ENCODE measurements at regions not wholly inside any gene's neighbourhood (a gene's known extent, or its start where the extent isn't known, plus 50 kb on each side); places are given as distances from the start of the nearest gene placed in this dataset.
"Not testable (repeated sequence)": the region's sequence is repeated elsewhere in the genome, so short reads cannot be mapped to it uniquely, and the experiment has no call there.

DNA sequence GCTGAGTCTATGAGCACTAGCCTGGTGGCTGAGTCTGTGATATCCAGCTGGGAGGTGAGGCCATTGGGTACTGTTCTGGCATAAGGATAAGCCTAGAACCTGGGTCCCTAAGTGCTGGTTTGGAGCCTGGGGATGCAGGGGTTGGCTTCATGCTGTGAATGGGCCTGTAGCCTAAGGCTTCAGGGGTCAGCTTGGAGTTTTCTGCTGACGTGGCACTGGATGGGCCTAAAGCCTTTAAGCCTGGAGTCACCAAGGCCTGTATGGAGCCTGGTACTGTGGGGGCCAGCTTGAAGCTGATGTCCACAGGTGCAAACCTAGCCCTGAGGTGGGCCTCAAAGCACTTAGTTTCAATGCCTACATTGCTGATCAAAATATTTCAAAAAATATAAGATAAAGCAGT is 979.6 kb upstream of the POU3F4 start:
- DNase-seq (ENCODE audit: low read depth, low spot score): no peak

DNA sequence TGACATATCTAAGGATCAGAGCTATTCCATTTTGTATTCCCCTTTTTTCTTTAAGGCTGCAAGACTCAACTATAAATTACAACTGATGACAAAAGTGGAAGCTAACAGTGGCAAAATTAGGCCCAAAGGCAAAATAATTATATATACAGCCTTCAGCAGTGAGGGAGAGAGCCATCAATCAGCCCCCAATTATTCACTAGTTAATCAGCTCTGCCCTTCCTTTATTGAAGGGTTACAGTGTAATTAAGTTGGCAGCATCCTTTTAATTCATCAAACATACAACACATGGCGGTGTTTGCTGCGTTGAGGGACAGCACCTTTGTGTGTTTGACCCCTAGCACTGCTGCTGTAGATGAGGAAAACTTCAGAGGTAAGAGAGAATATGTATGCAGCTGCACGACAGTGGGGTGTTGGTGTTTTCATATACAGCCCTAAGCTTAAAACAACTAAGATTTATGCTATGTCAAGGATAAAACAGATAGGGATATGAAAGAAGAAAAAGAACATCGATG is 973.9 kb upstream of the POU3F4 start:
- no peak for DNase-seq (ENCODE audit: low read depth, low spot score)

DNA sequence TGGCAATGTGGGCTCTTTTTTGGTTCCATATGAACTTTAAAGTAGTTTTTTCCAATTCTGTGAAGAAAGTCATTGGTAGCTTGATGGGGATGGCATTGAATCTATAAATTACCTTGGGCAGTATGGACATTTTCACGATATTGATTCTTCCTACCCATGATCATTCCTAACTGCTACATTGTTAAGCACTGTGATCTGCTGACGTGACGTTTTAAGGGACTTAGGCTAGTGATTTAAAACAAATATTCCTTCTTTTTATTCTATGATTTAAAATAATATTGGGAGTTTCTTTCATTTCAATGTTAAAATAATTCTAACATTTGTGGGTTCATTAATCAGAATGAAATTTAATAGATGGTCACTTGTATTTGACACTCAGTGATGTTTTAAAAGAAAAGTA is 970.9 kb upstream of the POU3F4 start:
- not testable (repeated sequence) for DNase-seq (ENCODE audit: low read depth, low spot score)

DNA sequence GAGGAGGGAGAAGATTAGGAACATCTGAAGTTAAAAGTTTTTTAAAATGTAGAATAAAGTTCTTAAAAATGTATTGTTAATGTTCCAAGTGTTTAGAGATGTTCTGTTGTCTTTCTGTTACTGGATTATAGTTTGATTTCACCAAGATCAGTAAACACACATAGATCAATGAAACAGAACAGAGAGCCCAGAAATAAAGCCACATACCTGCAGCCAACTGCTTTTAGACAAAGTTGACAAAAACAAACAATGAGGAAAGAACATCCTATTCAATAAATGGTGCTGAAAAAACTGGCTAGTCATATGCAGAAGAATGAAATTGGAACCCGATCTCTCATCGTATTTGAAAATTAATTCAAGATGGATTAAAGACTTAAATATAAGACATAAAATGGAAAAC is 966.3 kb upstream of the POU3F4 start:
- DNase-seq (ENCODE audit: low read depth, low spot score): no peak

DNA sequence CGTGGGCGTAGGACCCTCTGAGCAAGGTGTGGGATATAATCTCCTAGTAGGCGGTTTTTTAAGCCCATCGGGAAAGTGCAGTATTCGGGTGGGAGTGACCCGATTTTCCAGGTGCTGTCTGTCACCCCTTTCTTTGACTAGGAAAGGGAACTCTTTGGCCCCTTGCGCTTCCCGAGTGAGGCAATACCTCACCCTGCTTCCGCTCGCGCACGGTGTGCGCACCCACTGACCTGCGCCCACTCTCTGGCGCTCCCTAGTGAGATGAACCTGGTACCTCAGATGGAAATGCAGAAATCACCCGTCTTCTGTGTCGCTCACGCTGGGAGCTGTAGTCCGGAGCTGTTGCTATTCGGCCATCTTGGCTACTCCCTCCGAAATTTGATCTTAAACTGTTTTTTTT is 955.9 kb upstream of the POU3F4 start:
- not testable (repeated sequence) for DNase-seq (ENCODE audit: low read depth, low spot score)

DNA sequence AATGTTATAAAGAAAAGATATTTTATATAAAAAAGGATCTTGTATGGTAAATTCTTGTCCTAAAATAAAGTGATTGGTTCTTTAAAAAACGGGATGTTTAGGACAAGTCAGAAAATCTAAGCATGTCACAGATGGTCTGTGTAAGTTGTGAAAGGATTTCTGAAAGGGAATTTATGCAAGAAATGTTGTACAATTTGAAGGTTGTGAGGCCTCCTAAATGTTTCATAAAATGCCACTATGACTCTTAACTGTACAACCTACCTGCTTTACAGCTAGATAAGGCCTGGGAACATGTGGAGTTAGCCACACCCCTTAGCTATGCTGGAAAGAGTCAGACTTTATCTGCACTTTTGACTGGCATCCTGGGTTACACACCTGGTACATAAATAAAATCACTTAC is 951.5 kb upstream of the POU3F4 start:
- DNase-seq (ENCODE audit: low read depth, low spot score): no peak

DNA sequence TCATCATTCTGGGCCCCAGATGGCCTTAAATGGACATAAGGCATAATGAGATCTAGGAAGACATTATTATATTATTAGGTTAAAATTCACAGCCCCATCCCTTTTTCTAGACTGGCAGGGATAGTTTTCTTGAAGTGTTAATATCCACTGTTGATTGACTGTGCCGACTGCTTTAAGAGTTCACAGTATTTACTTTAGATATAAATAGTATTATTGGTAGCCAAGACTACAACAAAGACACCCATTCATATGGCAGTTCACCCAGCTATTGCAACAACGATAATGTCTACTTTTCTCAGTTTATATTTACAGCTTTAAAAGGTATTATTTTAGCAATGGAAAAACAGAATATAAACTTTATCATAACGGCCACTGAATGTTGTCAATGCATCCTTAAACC is 922.2 kb upstream of the POU3F4 start:
- no peak for DNase-seq (ENCODE audit: low read depth, low spot score)

DNA sequence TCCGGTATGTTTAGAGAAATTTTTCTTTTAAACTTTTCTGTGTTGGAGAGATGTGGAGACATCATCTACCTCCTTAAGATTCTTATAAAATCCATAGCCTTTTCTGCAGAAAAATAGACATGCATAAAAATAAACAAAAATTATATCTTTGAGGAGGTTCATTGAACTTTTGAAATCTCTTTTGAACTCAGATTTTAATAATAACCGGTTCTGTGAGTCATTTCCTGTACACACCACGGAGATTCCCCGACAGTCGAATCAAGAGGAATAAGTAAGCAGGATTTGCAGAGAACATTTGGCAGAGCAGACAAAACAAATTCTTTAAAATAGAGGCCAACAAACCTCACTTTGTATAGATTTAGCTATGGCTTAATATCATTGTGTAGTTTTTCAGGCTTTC is 918.7 kb upstream of the POU3F4 start:
- DNase-seq (ENCODE audit: low read depth, low spot score): no peak

DNA sequence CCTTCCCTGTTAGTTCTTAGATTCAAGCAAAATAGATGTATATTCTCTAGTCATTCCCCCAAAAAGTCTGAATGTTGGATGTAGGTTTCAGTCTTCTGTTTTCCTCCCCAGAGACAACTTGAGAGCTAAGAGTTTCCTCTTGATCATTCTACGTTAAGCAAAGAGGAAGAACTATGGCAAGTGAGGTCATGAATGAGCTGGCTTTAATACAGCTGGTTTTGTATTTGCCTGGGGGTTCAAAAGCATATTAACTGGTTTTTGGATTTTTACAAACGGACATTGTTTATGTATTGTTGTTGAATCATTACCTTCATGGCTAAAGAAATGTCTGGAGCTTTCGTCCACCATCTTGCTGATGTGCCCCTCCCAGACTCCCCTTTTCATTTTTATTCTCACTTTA is 916.7 kb upstream of the POU3F4 start:
- DNase-seq (ENCODE audit: low read depth, low spot score): no peak

DNA sequence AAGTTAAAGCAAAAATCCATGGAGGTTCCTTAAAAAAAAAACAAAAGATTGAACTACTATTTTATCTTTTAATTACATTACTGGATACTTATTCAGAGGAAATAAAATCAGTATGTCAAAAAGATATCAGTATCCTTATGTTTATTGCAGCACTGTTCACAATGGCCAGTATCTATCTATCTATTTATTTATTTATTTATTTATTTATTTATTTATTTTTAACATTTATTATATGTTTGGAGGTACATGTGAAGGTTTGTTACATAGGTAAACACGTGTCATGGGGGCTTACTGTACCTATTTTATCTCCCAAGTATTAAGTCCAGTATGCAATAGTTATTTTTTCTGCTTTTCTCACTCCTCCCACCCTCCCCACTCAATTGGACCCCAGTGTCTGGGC is 881.1 kb upstream of the POU3F4 start:
- no peak for DNase-seq (ENCODE audit: low read depth, low spot score)

DNA sequence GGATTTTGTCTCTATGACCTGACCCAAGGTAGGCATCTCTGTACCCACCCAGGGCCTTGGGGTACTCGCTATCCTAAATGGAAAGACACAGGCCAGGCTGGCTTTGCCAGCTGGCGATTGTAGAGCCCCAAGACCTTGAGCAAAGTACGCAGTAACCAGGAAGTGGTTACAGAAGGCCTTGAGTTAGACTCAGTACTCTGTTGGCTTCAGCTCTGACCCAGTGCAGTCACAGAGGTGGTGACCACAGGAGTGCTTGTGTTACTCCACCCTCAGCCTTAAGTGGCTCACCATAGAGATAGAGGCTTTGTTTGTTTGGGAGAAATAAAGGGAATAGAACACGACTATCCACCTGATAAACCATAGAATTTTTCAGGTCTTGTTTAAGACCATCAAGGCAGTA is 880.5 kb upstream of the POU3F4 start:
- DNase-seq (ENCODE audit: low read depth, low spot score): no peak

DNA sequence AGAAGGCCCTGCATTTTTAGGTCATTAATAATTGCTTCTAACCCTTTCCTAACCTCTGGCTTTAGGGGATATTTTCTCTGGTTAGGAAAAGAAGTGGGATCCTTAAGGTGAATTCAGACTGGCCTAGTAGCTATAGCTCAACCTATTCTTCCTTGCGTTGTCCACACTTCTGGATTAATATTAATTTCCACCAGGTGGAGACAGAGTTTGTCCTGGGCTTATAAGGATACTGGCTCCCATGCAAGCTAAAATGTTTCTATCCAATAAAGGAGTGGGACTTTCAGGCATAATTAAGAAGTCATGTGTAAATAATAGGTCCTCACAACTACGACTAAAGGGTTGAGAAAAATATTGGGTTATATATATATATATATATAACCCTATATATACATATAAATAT is 860.0 kb upstream of the POU3F4 start:
- DNase-seq (ENCODE audit: low read depth, low spot score): no peak

DNA sequence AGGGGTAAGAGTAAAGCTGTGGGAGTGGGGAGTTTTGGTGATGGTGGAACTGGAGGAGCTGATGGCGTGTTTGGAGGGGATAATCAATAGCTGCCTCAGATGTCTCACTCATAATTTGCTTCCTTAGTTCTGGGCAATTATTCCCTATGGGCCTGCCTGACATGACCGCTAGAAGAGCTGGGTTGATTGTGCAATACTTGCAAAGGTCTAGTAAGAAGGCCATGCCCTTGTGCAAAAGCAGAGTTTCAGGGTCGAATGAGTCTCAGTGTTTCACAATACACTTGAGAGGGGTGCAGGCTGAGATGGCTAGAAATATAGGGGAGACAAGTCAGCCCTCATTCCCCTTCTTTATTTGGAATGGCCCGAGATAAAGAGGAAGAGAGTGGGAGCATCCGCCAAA is 858.4 kb upstream of the POU3F4 start:
- no peak for DNase-seq (ENCODE audit: low read depth, low spot score)

DNA sequence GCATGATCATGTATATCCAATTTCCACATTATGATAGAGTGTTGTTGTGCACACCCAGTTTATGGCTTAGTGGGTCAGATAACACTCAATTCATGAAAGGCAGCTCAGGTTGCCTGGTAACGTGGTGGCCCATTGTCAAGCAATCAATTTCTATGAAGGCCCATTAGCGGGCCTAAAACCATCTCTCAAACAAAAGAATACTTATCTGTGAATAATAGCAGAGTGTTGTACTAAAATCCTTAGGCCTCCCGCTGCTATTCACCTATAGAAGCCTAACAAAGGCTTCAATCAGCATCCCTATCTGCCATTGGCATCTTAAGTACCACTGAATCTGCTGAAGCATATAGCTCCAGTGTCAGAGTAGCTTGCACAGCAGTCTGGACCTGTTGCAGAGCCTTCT is 849.6 kb upstream of the POU3F4 start:
- DNase-seq (ENCODE audit: low read depth, low spot score): no peak

DNA sequence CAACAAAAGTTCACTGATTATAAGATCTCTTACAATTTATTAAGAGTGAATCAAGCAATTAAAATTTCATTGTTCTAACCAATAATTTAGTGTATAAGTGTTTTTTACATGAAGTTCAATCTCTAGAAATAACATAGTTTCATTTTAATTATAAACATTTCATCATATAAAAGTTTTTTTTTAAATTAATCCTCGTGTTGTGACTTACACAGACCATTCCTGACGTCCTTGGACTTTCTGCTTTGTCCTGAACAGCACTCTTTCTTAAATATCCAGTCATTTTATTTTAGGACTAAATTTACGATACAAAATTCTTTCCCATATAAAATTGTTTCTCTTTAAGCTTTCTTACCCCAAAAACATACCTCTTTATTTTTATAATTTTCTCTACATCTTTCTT is 841.7 kb upstream of the POU3F4 start:
- DNase-seq (ENCODE audit: low read depth, low spot score): no peak

DNA sequence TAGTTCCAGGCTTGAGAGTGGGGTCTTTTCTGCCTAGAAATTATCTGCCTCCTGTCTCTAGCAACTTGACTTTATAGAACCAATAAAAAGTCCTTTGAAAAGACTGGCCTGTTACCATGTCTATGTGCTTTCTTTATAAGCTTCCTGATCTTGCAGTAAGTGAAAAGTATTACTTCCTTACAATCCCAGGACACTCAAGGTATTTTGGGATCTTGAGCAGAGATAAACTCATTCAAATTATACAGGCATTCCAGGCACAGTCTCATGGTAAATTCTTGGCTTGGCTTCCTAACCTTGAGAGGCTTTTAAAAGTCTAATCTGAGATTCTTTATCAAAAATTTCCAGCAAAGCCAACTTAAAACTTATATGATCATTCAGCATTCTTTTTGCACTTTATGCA is 833.0 kb upstream of the POU3F4 start:
- no peak for DNase-seq (ENCODE audit: low read depth, low spot score)

DNA sequence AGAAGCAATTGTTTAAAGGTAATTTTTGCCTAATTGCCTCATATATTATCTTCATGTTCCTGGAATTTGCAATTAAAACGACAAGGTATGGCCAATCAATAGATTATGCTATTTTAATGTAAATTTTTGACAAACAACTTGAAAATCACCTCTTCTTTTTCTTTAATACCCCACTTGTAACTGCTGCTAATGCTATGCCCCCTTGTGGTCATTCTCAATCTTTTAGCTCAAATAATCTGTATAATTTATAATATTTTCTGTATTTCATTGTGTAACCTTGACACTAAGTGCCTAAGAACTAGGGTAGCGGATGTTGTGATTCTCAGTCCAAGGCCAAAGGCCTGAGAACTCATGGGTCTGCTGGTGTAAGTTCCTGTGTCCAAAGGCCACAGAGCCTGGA is 831.7 kb upstream of the POU3F4 start:
- DNase-seq (ENCODE audit: low read depth, low spot score): no peak

DNA sequence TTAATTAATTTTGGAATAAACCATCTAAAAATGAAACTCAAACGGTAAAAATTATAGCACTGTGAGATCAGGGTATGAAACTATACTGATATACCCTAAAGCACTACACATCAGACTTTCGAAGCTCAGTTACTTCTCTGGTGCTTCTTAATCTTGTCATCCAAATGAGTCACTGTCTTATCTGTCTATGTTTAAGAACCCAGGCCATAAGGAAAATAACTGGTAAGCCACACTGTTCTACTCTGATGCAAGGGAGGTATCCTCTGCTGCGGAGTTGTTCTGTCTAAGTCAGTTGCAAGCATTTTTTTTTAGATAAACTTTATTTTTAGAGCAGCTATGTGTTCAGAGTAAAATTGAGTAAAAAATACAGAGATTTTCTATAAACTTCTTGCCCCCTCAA is 830.8 kb upstream of the POU3F4 start:
- DNase-seq (ENCODE audit: low read depth, low spot score): no peak

DNA sequence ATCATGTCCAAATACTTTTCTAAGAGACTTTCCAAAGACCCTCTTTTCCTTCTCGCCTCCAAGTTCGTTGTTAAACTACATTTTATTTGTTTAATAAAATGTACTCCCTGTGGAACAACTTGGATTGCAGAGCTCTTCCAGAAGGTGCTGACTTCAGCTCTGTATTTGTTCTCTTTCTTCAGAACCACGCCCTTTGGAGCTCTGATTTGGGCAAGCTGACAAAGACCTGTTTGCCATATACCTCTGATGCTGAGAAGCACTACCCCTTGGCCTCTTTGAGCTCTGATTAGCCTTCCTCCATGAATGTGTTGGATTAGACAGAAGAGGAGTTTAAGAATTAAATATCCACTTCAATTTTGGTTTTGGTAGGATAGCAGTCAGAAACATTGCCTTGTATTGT is 815.1 kb upstream of the POU3F4 start:
- DNase-seq (ENCODE audit: low read depth, low spot score): no peak

DNA sequence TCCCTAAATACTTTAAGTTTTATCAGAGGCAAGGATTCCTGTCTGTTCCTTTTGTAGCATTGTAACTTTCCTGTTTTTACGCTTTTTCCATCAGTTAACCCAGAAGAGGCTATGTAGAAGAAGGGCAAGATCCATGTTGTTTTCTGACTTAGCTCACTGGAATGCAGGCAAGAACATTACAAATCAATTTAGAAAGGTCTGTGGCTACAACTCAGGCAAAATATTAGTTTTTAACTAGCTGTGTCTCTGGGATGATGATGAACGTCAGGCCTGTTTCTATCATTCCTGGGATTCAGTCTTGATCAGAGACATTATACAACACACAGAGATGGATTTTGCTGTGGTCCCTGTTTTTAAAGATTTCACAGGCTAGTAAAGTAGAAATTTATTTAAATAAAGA is 813.0 kb upstream of the POU3F4 start:
- no peak for DNase-seq (ENCODE audit: low read depth, low spot score)

DNA sequence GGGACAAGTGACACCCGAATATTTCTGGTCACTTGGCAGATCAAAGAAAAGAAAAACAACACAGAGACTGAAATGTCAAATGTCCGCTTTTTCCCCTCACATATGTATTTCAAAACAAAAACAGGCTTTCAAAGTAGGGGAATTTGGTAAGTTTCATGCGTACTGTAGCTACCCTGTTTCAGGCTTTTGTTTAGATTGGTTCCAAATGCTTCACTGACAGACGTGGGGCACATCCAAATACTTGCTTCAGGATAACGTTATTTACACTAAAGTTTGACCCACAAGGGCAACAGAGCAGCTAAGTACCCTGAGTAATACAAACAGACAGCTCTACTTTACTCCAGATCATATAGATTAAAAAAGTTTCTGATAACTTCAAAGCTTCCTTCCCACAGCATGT is 804.5 kb upstream of the POU3F4 start:
- DNase-seq (ENCODE audit: low read depth, low spot score): no peak

DNA sequence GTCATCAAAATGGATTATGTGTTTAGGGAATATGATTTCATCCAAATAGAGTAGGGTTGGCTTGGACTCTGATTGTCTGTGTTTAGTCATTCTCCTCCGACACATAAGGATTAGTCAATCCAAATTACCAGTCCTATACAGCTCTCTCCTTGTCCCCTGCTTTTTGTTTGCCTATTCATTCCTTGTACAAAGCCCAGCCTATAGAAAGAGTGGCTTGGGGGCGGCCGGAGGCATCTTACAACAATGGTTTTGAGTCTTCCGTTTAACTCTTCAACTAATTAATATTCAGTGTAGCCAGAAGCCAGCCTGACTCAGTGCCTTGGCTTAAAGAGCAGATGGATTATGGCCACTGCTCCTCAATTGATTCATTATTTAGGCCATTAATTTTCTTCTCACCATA is 796.6 kb upstream of the POU3F4 start:
- no peak for DNase-seq (ENCODE audit: low read depth, low spot score)

DNA sequence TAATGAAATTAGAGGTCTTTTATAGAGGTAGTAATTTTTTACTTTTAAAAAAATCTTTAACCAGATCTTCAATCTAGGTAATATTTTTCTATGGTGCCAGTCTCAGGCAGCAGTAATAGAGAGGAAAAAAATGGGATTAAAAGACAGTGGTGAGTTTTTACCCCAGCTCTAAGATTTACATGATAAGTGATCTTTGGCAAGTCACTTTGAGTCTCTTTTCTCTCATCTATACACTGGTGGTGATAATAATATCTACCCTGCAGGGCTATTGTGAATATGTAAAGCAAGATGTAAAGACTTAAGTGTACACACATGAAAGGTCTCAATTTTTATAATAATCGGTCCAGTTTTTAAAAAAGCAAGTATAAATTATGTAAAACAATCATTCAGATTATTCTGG is 786.2 kb upstream of the POU3F4 start:
- no peak for DNase-seq (ENCODE audit: low read depth, low spot score)

DNA sequence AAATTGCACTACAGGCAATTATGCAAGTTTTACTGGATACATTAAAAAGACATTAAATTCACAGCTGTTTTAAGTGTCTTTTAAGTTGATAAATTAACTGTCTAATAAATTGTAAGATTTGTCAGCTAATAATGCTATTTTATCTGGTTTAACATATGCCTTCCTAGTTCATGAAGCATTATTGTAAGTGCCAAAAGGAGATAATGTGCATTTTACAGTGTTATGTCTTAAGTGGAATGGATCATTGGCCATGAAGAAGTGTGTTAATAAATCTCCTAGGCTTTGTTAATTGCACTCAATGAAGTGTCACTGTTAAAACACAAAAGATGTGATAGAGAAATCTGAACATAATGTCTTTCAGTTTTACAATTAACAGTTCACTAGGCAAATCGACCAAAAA is 784.3 kb upstream of the POU3F4 start:
- DNase-seq (ENCODE audit: low read depth, low spot score): no peak

DNA sequence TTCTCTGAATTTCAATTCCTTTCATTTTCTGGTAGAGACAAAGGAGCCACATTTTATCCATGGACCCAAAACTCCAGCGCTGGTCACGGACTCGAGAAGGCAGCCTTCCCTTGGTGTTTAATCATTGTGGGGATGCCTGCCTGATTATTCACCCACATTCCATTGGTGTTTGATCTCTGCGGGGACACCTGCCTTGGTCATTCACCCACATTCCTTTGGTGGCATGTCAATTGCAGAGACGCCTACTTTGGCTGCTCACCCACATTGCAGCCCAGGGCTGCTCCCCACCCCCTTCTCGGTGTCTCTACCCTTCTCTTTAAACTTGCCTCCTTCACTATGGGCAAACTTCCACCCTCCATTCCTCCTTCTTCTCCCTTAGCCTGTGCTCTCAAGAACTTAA is 780.7 kb upstream of the POU3F4 start:
- DNase-seq (ENCODE audit: low read depth, low spot score): not testable (repeated sequence)
